ENCODE measurements at regions not wholly inside any gene's neighbourhood (a gene's known extent, or its start where the extent isn't known, plus 50 kb on each side); places are given as distances from the start of the nearest gene placed in this dataset.

DNA sequence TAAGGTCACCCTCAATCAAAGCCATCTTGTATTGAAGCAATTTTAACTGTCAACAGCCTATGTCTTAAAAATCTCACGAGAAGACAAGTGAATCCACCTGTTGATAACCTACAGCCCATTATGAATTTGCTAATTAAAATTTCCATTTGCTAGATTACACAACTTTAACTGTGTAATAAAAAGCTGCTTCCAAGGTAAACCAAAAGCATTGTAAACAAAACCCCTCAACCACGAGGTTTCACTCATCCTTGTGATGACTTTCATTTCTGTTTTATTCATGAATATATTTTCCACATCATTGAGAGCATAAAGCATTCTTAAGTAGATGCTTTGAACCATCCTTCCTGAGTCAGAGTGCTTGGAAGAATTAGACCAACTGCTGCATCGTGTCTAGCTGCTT, 217.5 kb upstream of the GYPA start:
- intact Hi-C loops (cut with DNase I): loop anchor here in 1 of 10 donors (2.0 kb wide), 1 partner anchor 63 kb away; no protein-coding TSS in a partner anchor
- Histone ChIP-seq H3K4me3 (no peak overlapping the region), H3K4me1 (peaks cover 0 to 14% (median 0%) of the 10 kb centered on the region in 9 donors), H3K27ac (no peak overlapping the region), H3K9me3 (no peaks in the 10 kb centered on the region), H3K36me3 (no peaks in the 10 kb centered on the region), H3K27me3 (peaks cover 0 to 15% (median 6%) of the 10 kb centered on the region in 7 donors)
- no peak for DNase-seq
- TF ChIP-seq, protein P1, sequence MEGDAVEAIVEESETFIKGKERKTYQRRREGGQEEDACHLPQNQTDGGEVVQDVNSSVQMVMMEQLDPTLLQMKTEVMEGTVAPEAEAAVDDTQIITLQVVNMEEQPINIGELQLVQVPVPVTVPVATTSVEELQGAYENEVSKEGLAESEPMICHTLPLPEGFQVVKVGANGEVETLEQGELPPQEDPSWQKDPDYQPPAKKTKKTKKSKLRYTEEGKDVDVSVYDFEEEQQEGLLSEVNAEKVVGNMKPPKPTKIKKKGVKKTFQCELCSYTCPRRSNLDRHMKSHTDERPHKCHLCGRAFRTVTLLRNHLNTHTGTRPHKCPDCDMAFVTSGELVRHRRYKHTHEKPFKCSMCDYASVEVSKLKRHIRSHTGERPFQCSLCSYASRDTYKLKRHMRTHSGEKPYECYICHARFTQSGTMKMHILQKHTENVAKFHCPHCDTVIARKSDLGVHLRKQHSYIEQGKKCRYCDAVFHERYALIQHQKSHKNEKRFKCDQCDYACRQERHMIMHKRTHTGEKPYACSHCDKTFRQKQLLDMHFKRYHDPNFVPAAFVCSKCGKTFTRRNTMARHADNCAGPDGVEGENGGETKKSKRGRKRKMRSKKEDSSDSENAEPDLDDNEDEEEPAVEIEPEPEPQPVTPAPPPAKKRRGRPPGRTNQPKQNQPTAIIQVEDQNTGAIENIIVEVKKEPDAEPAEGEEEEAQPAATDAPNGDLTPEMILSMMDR (IDR thresholded peaks at IDR 0.05): no peak
- no peak for ATAC-seq
- 57 to 58% methylated on average over 3 of the region's 3 CpGs for WGBS, 2 donors

DNA sequence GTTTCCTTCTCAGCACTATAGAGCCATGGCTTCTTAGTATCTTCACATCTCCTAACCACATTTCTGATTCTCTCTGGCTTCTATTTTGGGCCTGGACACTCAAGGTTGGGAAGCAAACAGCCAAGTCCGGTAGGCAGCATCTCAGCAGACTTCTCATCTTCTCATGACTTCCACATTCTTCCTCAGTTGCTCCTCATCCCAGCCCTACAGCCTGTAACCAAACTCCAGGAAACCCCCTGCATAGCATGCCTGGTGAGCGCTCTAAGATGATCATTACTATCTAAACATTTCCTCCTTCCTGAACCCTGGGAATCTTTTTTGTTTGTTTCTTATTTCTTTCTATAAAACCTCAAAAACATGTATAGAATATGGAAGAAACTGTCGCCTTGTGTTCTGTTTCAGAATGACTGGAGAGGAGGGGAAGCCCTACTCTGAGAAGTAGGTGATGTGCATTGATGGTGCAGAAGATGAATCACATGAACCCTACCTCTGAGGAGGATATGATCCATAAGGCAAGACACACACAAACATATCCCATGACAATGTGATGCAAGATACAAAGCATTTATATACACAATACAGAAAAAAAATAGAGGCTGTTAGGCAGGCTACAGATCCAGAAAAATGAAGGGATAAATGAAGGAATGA, 219.8 kb upstream of the GYPA start:
- intact Hi-C loops (cut with DNase I): no loop called here
- DNase-seq: no peak
- Histone ChIP-seq H3K4me1 (peaks cover 0 to 14% (median 0%) of the 10 kb centered on the region in 9 donors), H3K27me3 (peaks cover 0 to 10% (median 1%) of the 10 kb centered on the region in 7 donors), H3K9me3 (no peaks in the 10 kb centered on the region), H3K27ac (no peak overlapping the region), H3K36me3 (no peaks in the 10 kb centered on the region), H3K4me3 (no peak overlapping the region)
- TF ChIP-seq, protein P1 (IDR thresholded peaks at IDR 0.05): no peak
- WGBS, 2 donors: 81 to 88% methylated on average over 3 of the region's 3 CpGs
- ATAC-seq: no peak

DNA sequence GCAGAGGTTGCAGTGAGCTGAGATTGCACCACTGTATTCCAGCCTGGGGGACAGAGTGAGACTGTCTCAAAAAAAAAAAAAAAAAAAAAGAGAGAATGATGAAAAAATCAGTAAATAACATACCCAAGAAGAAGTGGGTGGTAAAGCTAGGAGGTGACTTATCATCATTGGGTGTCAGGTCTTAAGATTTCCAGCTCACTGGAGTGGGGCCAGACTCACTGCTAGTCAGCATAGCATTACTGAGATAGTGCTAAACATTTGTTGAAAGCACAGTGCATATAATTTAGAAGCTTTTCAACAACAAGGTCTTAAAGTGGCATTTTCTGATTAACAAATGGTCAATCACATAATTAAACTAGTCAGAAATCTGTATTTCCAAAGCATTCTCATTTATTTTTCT, 221.8 kb upstream of the GYPA start:
- DNase-seq: no peak

DNA sequence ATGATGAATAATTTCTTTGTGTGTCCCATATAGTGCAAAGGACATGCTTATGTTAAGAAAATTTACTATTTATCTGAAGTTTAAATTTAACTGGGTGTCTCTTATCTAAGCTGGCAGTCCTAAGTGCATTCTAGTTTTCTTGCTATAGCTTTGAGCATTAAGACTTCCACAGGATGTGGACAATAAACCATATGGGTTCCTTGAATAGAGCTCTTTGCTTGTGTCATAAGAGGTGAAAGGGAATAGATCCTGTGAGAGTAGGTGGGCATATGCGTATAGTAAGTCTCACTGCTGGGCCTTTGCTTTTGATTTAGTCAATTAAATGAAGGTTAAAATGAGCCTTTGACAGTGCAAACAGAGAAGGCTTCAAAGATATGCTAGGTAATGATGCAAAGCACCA, 223.4 kb upstream of the GYPA start:
- intact Hi-C loops (cut with DNase I): no loop called here
- TF ChIP-seq, protein P1 (IDR thresholded peaks at IDR 0.05): no peak
- H3K4me3 ChIP-seq: no peak overlapping the region
- H3K4me1 ChIP-seq: no peaks in the 10 kb centered on the region
- DNase-seq (no peak), ATAC-seq (no peak)
- H3K36me3 ChIP-seq: no peaks in the 10 kb centered on the region
- no peaks in the 10 kb centered on the region for H3K27me3 ChIP-seq
- no peaks in the 10 kb centered on the region for H3K9me3 ChIP-seq
- no peak overlapping the region for H3K27ac ChIP-seq
- 83 to 96% methylated on average over 1 of the region's 1 CpG for WGBS, 2 donors

More for the DNA sequence above, 221.8 kb upstream of the GYPA start:
- intact Hi-C loops (cut with DNase I): no loop called here
- Histone ChIP-seq H3K27ac (no peak overlapping the region), H3K4me3 (no peak overlapping the region), H3K9me3 (no peaks in the 10 kb centered on the region), H3K27me3 (no peaks in the 10 kb centered on the region), H3K4me1 (no peaks in the 10 kb centered on the region), H3K36me3 (no peaks in the 10 kb centered on the region)
- ATAC-seq: no peak
- TF ChIP-seq, protein P1 (IDR thresholded peaks at IDR 0.05): no peak
